ENCODE measurements at regions not wholly inside any gene's neighbourhood (a gene's known extent, or its start where the extent isn't known, plus 50 kb on each side); places are given as distances from the start of the nearest gene placed in this dataset.

DNA sequence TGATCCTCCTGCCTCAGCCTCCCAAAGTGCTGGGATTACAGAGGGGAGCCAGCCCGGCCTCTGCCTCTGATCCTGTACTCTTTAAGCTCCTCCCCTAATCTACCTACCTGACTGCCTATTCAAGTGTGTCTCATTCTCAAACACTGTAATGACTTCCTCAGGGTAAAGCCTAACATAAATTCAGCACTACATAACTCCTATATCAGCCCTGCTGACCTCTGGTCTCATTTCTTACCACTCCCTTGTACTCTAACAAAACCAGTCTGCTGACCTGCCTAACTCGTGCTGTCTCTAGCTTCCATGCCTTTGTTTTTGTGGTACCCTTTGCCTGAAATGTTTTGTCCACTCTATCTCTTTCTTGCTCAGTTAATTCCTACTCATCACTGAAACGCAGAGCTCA lies 172.1 kb upstream of the IL12A start:
- no peak for TF ChIP-seq ZNF70 (CRISPR knock-in tag; IDR thresholded peaks at IDR 0.05)
- TF ChIP-seq ESRRG (CRISPR knock-in tag; IDR thresholded peaks at IDR 0.05): no peak
- TF ChIP-seq, protein P1, sequence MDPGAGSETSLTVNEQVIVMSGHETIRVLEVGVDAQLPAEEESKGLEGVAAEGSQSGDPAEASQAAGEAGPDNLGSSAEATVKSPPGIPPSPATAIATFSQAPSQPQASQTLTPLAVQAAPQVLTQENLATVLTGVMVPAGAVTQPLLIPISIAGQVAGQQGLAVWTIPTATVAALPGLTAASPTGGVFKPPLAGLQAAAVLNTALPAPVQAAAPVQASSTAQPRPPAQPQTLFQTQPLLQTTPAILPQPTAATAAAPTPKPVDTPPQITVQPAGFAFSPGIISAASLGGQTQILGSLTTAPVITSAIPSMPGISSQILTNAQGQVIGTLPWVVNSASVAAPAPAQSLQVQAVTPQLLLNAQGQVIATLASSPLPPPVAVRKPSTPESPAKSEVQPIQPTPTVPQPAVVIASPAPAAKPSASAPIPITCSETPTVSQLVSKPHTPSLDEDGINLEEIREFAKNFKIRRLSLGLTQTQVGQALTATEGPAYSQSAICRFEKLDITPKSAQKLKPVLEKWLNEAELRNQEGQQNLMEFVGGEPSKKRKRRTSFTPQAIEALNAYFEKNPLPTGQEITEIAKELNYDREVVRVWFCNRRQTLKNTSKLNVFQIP (CRISPR knock-in tag; IDR thresholded peaks at IDR 0.05; ENCODE audit: borderline replicate concordance, low read depth): no peak
- no peak for TF ChIP-seq ZNF565 (CRISPR knock-in tag; conservative IDR thresholded peaks at IDR 0.05; ENCODE audit: low read depth)
- no peak for TF ChIP-seq PPARA (CRISPR knock-in tag; IDR thresholded peaks at IDR 0.05; ENCODE audit: borderline replicate concordance)
- no peak for TF ChIP-seq ARNTL (CRISPR knock-in tag; IDR thresholded peaks at IDR 0.05; ENCODE audit: borderline replicate concordance, low read depth)
- TF ChIP-seq ISL1 (CRISPR knock-in tag; IDR thresholded peaks at IDR 0.05): no peak
- no peak for TF ChIP-seq TCF4 (CRISPR knock-in tag; IDR thresholded peaks at IDR 0.05; ENCODE audit: borderline replicate concordance)

All from SK-N-SH treated with all-trans-retinoic acid at 6 μM for 48 hours (cell line).